ENCODE measurements at regions not wholly inside any gene's neighbourhood (a gene's known extent, or its start where the extent isn't known, plus 50 kb on each side); places are given as distances from the start of the nearest gene placed in this dataset.

DNA sequence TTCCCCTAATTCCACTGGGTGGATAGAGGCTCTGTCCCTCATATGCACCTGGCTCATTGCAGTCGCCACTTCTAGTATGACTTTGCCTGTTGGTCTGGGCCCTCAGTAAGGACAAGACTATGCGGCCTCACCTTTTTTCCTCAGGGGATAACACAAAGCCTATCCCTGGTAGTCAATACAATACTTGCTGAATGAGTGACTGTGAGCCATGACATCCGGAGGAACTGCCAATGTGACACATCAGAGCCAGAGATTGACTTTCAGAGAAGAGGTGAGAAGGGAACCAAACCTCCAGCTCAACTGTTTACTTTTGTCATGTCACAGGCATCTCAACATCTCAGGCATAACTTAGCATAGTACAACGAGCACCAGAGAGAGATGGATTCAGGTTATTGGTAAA lies 371.3 kb downstream of the DMRT2 start:
- WGBS (ENCODE audit: insufficient coverage): 100% methylated on average over 1 of the region's 4 CpGs
- H3K27ac ChIP-seq (ENCODE audit: insufficient read depth in 1 of 2, low read depth in 1 of 2, low read length in 2 of 2, poor library complexity in 1 of 2, severe bottlenecking in 2 of 2): no peak overlapping the region
- ChIA-PET CTCF (no interaction called here), POLR2A (no interaction called here)
- no peaks in the 10 kb centered on the region for H3K4me1 ChIP-seq (ENCODE audit: control extremely low read depth in 1 of 4, control insufficient read depth in 4 of 4, insufficient read depth in 4 of 4, low read length in 3 of 4)
- H3K36me3 ChIP-seq (ENCODE audit: control insufficient read depth in 4 of 4, insufficient read depth in 4 of 4, low read length in 3 of 4): no peaks in the 10 kb centered on the region
- no peaks in the 10 kb centered on the region for H3K9me3 ChIP-seq (ENCODE audit: control extremely low read depth in 1 of 5, control insufficient read depth in 4 of 5, insufficient read depth in 2 of 5, low read depth in 1 of 5, low read length in 4 of 5)
- H3K4me3 ChIP-seq (ENCODE audit: control insufficient read depth in 1 of 7, extremely low read depth in 1 of 7, insufficient read depth in 4 of 7, low read depth in 2 of 7, low read length in 6 of 7): no peak overlapping the region
- H3K27me3 ChIP-seq (replicated peaks in 2 of 5; ENCODE audit: control insufficient read depth in 4 of 5, insufficient read depth in 5 of 5, low read length in 4 of 5): no peaks in the 10 kb centered on the region
- no peak for DNase-seq

DNA sequence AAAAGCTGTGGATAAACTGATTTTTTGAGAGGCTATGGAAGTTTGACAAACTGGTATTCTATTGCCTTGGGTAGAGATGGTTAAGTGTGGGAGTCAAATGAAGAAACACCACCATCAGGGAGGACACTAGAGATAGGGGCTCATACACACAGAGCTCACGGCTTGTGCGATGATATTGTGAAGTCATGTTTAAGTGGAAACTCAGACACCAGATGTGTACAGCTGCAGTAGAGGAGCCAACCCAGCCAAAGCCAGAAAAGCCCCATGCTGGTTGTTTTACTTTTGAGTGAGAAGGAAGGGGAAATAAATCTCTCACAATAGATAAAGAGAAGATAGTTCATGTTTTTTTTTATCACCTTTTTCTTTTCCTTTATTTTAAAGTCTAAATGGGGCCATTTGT lies 377.7 kb downstream of the DMRT2 start:
- Histone ChIP-seq H3K9me3 (ENCODE audit: control extremely low read depth in 1 of 5, control insufficient read depth in 4 of 5, insufficient read depth in 2 of 5, low read depth in 1 of 5, low read length in 4 of 5) (no peaks in the 10 kb centered on the region), H3K4me3 (ENCODE audit: control insufficient read depth in 1 of 7, extremely low read depth in 1 of 7, insufficient read depth in 4 of 7, low read depth in 2 of 7, low read length in 6 of 7) (no peak overlapping the region), H3K36me3 (ENCODE audit: control insufficient read depth in 4 of 4, insufficient read depth in 4 of 4, low read length in 3 of 4) (no peaks in the 10 kb centered on the region), H3K27me3 (replicated peaks in 2 of 5; ENCODE audit: control insufficient read depth in 4 of 5, insufficient read depth in 5 of 5, low read length in 4 of 5) (peaks cover 0 to 2% (median 0%) of the 10 kb centered on the region in 5 experiments), H3K4me1 (ENCODE audit: control extremely low read depth in 1 of 4, control insufficient read depth in 4 of 4, insufficient read depth in 4 of 4, low read length in 3 of 4) (no peaks in the 10 kb centered on the region), H3K27ac (ENCODE audit: insufficient read depth in 1 of 2, low read depth in 1 of 2, low read length in 2 of 2, poor library complexity in 1 of 2, severe bottlenecking in 2 of 2) (no peak overlapping the region)
- CTCF ChIA-PET: interaction anchor here (1.7 kb wide), 1 partner anchor 13 kb away, joined by 3 read pairs; no protein-coding TSS in a partner anchor
- no peak for DNase-seq
- WGBS (ENCODE audit: insufficient coverage): 90% methylated on average over 2 of the region's 2 CpGs
- POLR2A ChIA-PET: no interaction called here

DNA sequence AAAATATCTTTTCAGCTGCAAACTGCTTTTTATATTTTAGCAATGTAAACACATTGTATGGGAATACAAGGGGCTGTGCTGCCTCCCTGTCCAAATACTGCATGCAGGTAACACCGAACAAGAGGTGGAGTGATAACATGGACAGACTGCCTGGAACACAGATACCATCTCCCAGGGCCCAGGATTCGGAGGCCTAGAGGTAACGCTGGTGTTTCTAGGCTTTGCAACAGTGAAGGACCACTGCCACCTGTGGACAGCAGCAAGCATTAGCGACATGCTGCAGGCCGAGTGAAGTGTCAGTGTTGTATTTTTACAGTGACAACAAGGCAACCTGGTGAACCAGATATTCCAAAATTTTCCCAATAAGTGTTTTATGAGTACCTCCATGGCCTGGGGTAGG lies 379.1 kb downstream of the DMRT2 start:
- Histone ChIP-seq H3K4me1 (ENCODE audit: control extremely low read depth in 1 of 4, control insufficient read depth in 4 of 4, insufficient read depth in 4 of 4, low read length in 3 of 4) (no peaks in the 10 kb centered on the region), H3K4me3 (ENCODE audit: control insufficient read depth in 1 of 7, extremely low read depth in 1 of 7, insufficient read depth in 4 of 7, low read depth in 2 of 7, low read length in 6 of 7) (no peak overlapping the region), H3K9me3 (ENCODE audit: control extremely low read depth in 1 of 5, control insufficient read depth in 4 of 5, insufficient read depth in 2 of 5, low read depth in 1 of 5, low read length in 4 of 5) (no peaks in the 10 kb centered on the region), H3K36me3 (ENCODE audit: control insufficient read depth in 4 of 4, insufficient read depth in 4 of 4, low read length in 3 of 4) (no peaks in the 10 kb centered on the region), H3K27me3 (replicated peaks in 2 of 5; ENCODE audit: control insufficient read depth in 4 of 5, insufficient read depth in 5 of 5, low read length in 4 of 5) (peaks cover 0 to 2% (median 0%) of the 10 kb centered on the region in 5 experiments), H3K27ac (ENCODE audit: insufficient read depth in 1 of 2, low read depth in 1 of 2, low read length in 2 of 2, poor library complexity in 1 of 2, severe bottlenecking in 2 of 2) (no peak overlapping the region)
- ChIA-PET POLR2A (interaction anchor here (0.9 kb wide), 1 partner anchor 9 kb away, joined by 4 read pairs; no protein-coding TSS in a partner anchor), CTCF (interaction anchor here (1.7 kb wide), 1 partner anchor 15 kb away, joined by 3 read pairs; no protein-coding TSS in a partner anchor)
- peak; percentile 15 to 29 (median 22) for DNase-seq
- WGBS (ENCODE audit: insufficient coverage): 36% methylated on average over 5 of the region's 5 CpGs

DNA sequence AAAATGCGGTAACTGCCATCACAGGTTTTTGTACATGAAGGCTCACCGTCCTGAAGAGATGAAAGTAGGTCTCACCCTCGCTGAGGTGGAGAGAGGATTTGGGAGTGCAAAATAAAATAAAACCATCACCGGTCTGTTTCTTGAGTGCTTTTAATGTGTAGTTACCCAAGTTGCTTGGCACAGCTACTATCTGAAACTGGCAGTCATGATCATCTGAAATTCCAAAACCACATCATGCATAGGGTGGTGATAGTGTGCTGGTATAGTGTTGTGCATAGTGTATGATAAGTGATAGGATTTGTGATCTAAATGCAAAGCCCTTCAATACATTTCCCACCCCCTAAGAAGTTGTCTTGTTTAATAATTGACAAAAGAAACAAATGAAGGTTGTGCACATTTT lies 381.3 kb downstream of the DMRT2 start:
- Histone ChIP-seq H3K9me3 (ENCODE audit: control extremely low read depth in 1 of 5, control insufficient read depth in 4 of 5, insufficient read depth in 2 of 5, low read depth in 1 of 5, low read length in 4 of 5) (no peaks in the 10 kb centered on the region), H3K4me1 (ENCODE audit: control extremely low read depth in 1 of 4, control insufficient read depth in 4 of 4, insufficient read depth in 4 of 4, low read length in 3 of 4) (no peaks in the 10 kb centered on the region), H3K4me3 (ENCODE audit: control insufficient read depth in 1 of 7, extremely low read depth in 1 of 7, insufficient read depth in 4 of 7, low read depth in 2 of 7, low read length in 6 of 7) (no peak overlapping the region), H3K27ac (ENCODE audit: insufficient read depth in 1 of 2, low read depth in 1 of 2, low read length in 2 of 2, poor library complexity in 1 of 2, severe bottlenecking in 2 of 2) (no peak overlapping the region), H3K36me3 (ENCODE audit: control insufficient read depth in 4 of 4, insufficient read depth in 4 of 4, low read length in 3 of 4) (no peaks in the 10 kb centered on the region), H3K27me3 (replicated peaks in 2 of 5; ENCODE audit: control insufficient read depth in 4 of 5, insufficient read depth in 5 of 5, low read length in 4 of 5) (peaks cover 0 to 2% (median 0%) of the 10 kb centered on the region in 5 experiments)
- ChIA-PET CTCF (no interaction called here), POLR2A (no interaction called here)
- WGBS (ENCODE audit: insufficient coverage): 90% methylated on average over 2 of the region's 4 CpGs
- no peak for DNase-seq

DNA sequence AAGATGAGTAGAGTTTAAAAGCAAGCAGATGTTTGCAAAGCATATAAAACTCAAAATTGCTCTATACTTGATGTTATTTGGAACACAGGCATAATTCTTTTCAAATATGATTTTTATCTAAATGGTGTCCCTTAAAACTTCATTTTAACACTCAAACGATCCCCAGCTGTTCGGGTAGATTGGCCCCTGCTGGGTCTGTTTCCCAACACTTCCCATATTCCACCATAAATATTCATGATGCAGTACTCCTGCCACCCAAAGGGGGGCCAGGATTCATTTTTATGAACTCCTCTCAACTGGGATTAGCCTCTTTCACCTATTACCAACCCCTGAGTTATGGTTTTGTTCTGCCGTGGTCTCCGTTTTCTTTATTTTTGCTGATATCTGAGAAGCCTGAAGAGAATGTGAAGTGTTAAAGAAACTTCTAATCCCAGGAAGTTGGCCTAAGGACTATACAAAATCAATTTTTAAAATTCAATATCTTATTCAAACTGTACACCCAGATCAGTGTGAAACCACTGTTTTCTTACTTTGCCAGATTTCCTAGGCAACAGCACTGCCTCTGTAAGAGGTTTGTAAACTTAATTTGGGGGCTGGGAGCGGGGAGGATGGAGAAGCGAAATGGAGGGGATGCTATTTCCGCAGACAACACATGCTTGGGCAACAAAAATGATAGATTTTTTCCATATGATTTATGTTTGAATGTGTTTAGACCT lies 384.1 kb downstream of the DMRT2 start:
- Histone ChIP-seq H3K4me1 (ENCODE audit: control extremely low read depth in 1 of 4, control insufficient read depth in 4 of 4, insufficient read depth in 4 of 4, low read length in 3 of 4) (no peaks in the 10 kb centered on the region), H3K9me3 (ENCODE audit: control extremely low read depth in 1 of 5, control insufficient read depth in 4 of 5, insufficient read depth in 2 of 5, low read depth in 1 of 5, low read length in 4 of 5) (no peaks in the 10 kb centered on the region), H3K36me3 (ENCODE audit: control insufficient read depth in 4 of 4, insufficient read depth in 4 of 4, low read length in 3 of 4) (no peaks in the 10 kb centered on the region), H3K27me3 (replicated peaks in 2 of 5; ENCODE audit: control insufficient read depth in 4 of 5, insufficient read depth in 5 of 5, low read length in 4 of 5) (peaks cover 0 to 2% (median 0%) of the 10 kb centered on the region in 5 experiments), H3K4me3 (ENCODE audit: control insufficient read depth in 1 of 7, extremely low read depth in 1 of 7, insufficient read depth in 4 of 7, low read depth in 2 of 7, low read length in 6 of 7) (no peak overlapping the region), H3K27ac (ENCODE audit: insufficient read depth in 1 of 2, low read depth in 1 of 2, low read length in 2 of 2, poor library complexity in 1 of 2, severe bottlenecking in 2 of 2) (no peak overlapping the region)
- WGBS (ENCODE audit: insufficient coverage): 79% methylated on average over 5 of the region's 7 CpGs
- no peak for DNase-seq
- CTCF ChIA-PET: no interaction called here
- POLR2A ChIA-PET: no interaction called here

DNA sequence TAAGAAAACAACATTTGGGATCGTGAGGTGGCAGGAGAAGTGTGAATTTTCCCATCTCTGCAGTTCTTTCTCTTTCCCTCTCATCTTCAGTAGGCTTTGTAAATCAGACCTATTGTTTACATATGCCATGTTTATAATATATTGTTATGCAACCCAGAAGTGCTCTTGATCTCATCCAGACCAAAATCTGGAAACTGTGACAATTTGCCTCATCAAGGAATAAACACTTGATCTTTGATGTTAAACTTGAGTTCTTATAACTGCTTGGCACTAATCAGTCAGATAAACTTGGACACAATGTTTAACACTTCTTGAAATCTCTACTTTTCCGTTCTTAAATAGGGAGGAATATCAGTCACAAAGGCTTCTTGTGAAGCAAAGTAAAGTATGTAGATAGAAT lies 384.7 kb downstream of the DMRT2 start:
- Histone ChIP-seq H3K27me3 (replicated peaks in 2 of 5; ENCODE audit: control insufficient read depth in 4 of 5, insufficient read depth in 5 of 5, low read length in 4 of 5) (peaks cover 0 to 2% (median 0%) of the 10 kb centered on the region in 5 experiments), H3K4me3 (ENCODE audit: control insufficient read depth in 1 of 7, extremely low read depth in 1 of 7, insufficient read depth in 4 of 7, low read depth in 2 of 7, low read length in 6 of 7) (no peak overlapping the region), H3K9me3 (ENCODE audit: control extremely low read depth in 1 of 5, control insufficient read depth in 4 of 5, insufficient read depth in 2 of 5, low read depth in 1 of 5, low read length in 4 of 5) (no peaks in the 10 kb centered on the region), H3K27ac (ENCODE audit: insufficient read depth in 1 of 2, low read depth in 1 of 2, low read length in 2 of 2, poor library complexity in 1 of 2, severe bottlenecking in 2 of 2) (no peak overlapping the region), H3K36me3 (ENCODE audit: control insufficient read depth in 4 of 4, insufficient read depth in 4 of 4, low read length in 3 of 4) (no peaks in the 10 kb centered on the region), H3K4me1 (ENCODE audit: control extremely low read depth in 1 of 4, control insufficient read depth in 4 of 4, insufficient read depth in 4 of 4, low read length in 3 of 4) (no peaks in the 10 kb centered on the region)
- ChIA-PET POLR2A (no interaction called here), CTCF (no interaction called here)
- WGBS (ENCODE audit: insufficient coverage): 67% methylated on average over 1 of the region's 2 CpGs
- no peak for DNase-seq

DNA sequence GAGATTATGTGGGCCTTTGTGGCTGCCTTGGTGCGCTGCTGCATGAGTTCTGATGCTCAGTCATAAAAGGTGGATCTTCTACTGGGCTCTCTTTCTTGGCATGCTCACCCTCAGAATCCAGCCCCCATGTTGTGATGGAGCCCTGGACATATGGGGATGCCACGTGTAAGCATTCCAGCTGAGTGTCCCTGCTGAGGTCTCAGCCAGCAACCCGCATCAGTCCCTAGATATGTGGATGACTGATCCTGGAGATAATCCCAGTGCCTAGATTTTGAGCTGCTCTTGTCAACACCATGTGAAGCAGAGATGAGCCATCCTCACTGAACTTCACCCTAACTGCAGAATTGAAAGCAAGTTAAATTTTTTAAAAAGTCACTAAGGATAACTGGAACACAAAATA lies 390.1 kb downstream of the DMRT2 start:
- Histone ChIP-seq H3K9me3 (ENCODE audit: control extremely low read depth in 1 of 5, control insufficient read depth in 4 of 5, insufficient read depth in 2 of 5, low read depth in 1 of 5, low read length in 4 of 5) (no peaks in the 10 kb centered on the region), H3K36me3 (ENCODE audit: control insufficient read depth in 4 of 4, insufficient read depth in 4 of 4, low read length in 3 of 4) (no peaks in the 10 kb centered on the region), H3K27ac (ENCODE audit: insufficient read depth in 1 of 2, low read depth in 1 of 2, low read length in 2 of 2, poor library complexity in 1 of 2, severe bottlenecking in 2 of 2) (no peak overlapping the region), H3K4me1 (ENCODE audit: control extremely low read depth in 1 of 4, control insufficient read depth in 4 of 4, insufficient read depth in 4 of 4, low read length in 3 of 4) (no peaks in the 10 kb centered on the region), H3K4me3 (ENCODE audit: control insufficient read depth in 1 of 7, extremely low read depth in 1 of 7, insufficient read depth in 4 of 7, low read depth in 2 of 7, low read length in 6 of 7) (no peak overlapping the region), H3K27me3 (replicated peaks in 2 of 5; ENCODE audit: control insufficient read depth in 4 of 5, insufficient read depth in 5 of 5, low read length in 4 of 5) (peaks cover 0 to under 1% (median 0%) of the 10 kb centered on the region in 5 experiments)
- 75% methylated on average over 2 of the region's 3 CpGs for WGBS (ENCODE audit: insufficient coverage)
- no peak for DNase-seq
- CTCF ChIA-PET: no interaction called here
- POLR2A ChIA-PET: no interaction called here

All from common myeloid progenitor, CD34-positive (primary cell).